Heart left ventricle (tissue), 16 donors: ENCODE measurements at regions not wholly inside any gene's neighbourhood (a gene's known extent, or its start where the extent isn't known, plus 50 kb on each side); places are given as distances from the start of the nearest gene placed in this dataset.

Experiments used
- ATAC-seq, 4 donors: fragments of 200-7000 bp; cut with Tn5 transposase; one replicate each; pipeline ENCODE4 v1.9.1; 2020 to 2022; ENCODE audit warnings: moderate library complexity in 4 of 4, mild to moderate bottlenecking in 3 of 4, moderate number of reproducible peaks in 1 of 4
- DNase-seq, 5 donors: peaks; one replicate each; pipeline ENCODE4 v3.0.0-alpha.2; 2020
- H3K27ac ChIP-seq, 12 donors: fragments of 200-600 bp; sonication (generic) in 4 of 12; one replicate each; pipeline versions ENCODE4 v1.5.0 to v1.8.0; 2016 to 2022; ENCODE audit warnings: mild to moderate bottlenecking in 2 of 12
- H3K27me3 ChIP-seq, 9 donors: fragments of 200-600 bp; sonication (generic) in 2 of 9; one replicate each; pipeline versions ENCODE4 v1.5.1 to v1.8.0; 2016 to 2022; ENCODE audit warnings: mild to moderate bottlenecking in 3 of 9
- H3K36me3 ChIP-seq, 9 donors: fragments of 200-600 bp; sonication (generic) in 2 of 9; one replicate each; pipeline versions ENCODE4 v1.5.0 to v1.8.0; 2018 to 2022; ENCODE audit warnings: mild to moderate bottlenecking in 2 of 9
- H3K4me1 ChIP-seq, 12 donors: fragments of 200-600 bp; sonication (generic) in 4 of 12; one replicate each; pipeline versions ENCODE4 v1.5.0 to v1.8.0; 2016 to 2022; ENCODE audit warnings: mild to moderate bottlenecking in 3 of 12
- H3K4me3 ChIP-seq, 12 donors: fragments of 200-600 bp; sonication (generic) in 4 of 12; one replicate each; pipeline versions ENCODE4 v1.5.0 to v1.8.0; 2017 to 2022; ENCODE audit warnings: mild to moderate bottlenecking in 9 of 12, moderate library complexity in 4 of 12
- H3K9me3 ChIP-seq, 12 donors: fragments of 200-600 bp; sonication (generic) in 4 of 12; one replicate each; pipeline versions ENCODE4 v1.5.0 to v1.8.0; 2016 to 2022; ENCODE audit warnings: mild to moderate bottlenecking in 1 of 12
- CTCF ChIP-seq, 12 donors: fragments of 200-600 bp; sonication (generic) in 4 of 12; IDR thresholded peaks; one replicate each; pipeline versions ENCODE4 v1.5.0 to v1.8.0; 2018 to 2022; ENCODE audit warnings: antibody characterized with exemption in 12 of 12, mild to moderate bottlenecking in 5 of 12
- POLR2A ChIP-seq, 2 donors: fragments of 450-650 bp; IDR thresholded peaks; one replicate each; pipeline ENCODE4 v1.6.1; 2017; ENCODE audit warnings: antibody characterized with exemption in 2 of 2, mild to moderate bottlenecking in 2 of 2, moderate library complexity in 2 of 2
- WGBS, 4 donors: extraction: QIAGEN DNeasy Blood & Tissue Kit in 2 of 4; methylation state at CpG; one replicate each; pipeline versions ENCODE4 v1.1.5 to v1.1.7; 2013 to 2018; 5-methylcytosine and 5-hydroxymethylcytosine counted together
- intact Hi-C, 10 donors: fragments of 100-400 bp; cut with DNase I; formaldehyde crosslinking; loops; one replicate each; pipeline versions ENCODE4 v1.11.1 to v1.14.2; 2022
- donor health status: ischemic (EF 13 %, LVEDD 7.1; RV severe dilation, severe dysfunction).
- donor health status: healthy with polysubstance abuse.
- donor health status: DM: no; HTN: yes; CAD: no.
- donor health status: DM: no; HTN: no; CAD: no.
- donor health status: ischemic (EF 25% LVEDD 6.9; RV normal size, moderate dysfunction).
- donor health status: ischemic (EF 25% LVEDD 5.7; RV mildly dilated, moderate dysfunction).
- donor health status: healthy.
- donor health status: DM: yes; HTN: yes; CAD: no.
- donor health status: ischemic (EF 35%, LVEDD 5.7; RV mildly dilated, moderate dysfunction).
- donor health status: nonischemic (EF 11% LVEDD 7.7; RV severe dilation, severe dysfunction).
- donor health status: DM: yes; HTN: yes; CAD: no.
- donor health status: PGD.
- donor health status: ischemic (EF 29% LVEDD 5.4; RV normal size, mild dysfunction).
- donor health status: nonischemic (EF 23%, LVEDD 6.1; RV moderate dilation, normal function).

DNA sequence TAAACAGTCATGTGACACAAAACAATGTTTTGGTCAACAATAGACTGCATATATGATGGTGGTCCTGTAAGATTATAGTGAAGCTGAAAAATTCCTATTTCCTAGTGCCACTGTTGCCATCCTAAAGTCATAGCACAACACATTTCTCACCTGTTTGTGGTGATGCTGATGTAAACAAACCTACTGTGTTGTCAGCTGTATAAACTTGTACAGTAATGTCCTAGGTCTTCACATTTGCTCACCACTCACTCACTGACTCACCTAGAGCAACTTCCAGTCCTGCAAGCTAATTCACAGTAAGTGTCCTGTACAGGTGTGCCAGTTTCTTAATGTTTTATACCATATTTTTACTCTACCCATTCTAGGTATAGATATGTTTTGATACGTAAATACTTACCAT lies 326.1 kb upstream of the USP24 start:
- intact Hi-C loops: no loop called here
- ATAC-seq: no peak
- no peak overlapping the region for H3K27ac ChIP-seq

DNA sequence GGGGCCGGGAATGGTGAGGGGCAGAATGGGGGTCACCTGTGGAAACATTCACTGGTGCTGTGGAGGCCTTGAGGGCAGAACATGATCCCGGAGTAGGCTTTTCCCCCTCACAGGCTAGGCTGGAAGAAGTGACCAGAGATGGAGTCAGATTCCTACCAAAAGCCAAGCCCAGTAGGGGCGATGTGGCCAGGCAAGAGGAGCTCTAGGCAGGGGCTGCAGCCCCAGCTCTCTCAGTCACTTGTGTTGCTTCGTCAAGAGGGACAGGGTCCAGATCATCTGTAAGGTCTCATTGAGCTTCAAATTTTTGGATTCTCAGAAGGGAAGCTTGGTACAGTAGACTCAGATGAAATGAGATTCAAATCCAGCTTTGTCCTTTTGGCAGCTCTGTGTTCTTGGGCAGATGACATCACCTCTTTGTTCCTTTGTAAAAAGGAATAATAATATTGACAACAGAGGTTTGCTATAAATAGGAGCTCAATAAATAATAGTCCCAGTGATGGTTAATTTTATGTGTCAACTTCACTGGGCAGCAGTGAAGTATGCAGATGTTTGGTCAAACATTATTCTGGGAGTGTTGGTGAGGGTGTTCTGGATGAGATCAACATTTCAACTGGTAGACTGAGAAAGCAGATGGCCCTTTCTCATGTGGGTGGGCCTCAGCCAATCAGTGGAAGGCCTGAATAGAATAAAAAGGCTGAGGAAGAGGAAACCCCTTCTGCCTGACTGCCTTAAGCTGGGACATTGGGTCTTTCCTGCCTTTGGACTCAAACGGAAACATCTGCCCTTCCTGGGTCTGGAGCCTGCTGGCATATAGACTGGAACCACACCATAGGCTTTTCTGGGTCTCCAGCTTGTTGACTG lies 324.7 kb upstream of the USP24 start:
- DNase-seq (no peak), ATAC-seq (peak in 1 of 4 donors; percentile 44)
- TF ChIP-seq POLR2A (IDR thresholded peaks at IDR 0.05): no peak
- no peak for TF ChIP-seq CTCF (IDR thresholded peaks at IDR 0.05)
- Histone ChIP-seq H3K27ac (no peak overlapping the region), H3K27me3 (no peaks in the 10 kb centered on the region), H3K4me1 (peaks cover 0 to 8% (median 0%) of the 10 kb centered on the region in 12 donors), H3K4me3 (no peak overlapping the region), H3K9me3 (no peaks in the 10 kb centered on the region), H3K36me3 (no peaks in the 10 kb centered on the region)
- 79 to 91% (median 83%) methylated on average over 5 of the region's 5 CpGs for WGBS, 4 donors
- intact Hi-C loops: no loop called here

More for the DNA sequence above, 326.1 kb upstream of the USP24 start:
- Histone ChIP-seq H3K9me3 (no peaks in the 10 kb centered on the region), H3K36me3 (no peaks in the 10 kb centered on the region), H3K27me3 (no peaks in the 10 kb centered on the region), H3K4me3 (no peak overlapping the region), H3K4me1 (peaks cover 0 to 8% (median 0%) of the 10 kb centered on the region in 12 donors)
- DNase-seq: no peak
- TF ChIP-seq CTCF (IDR thresholded peaks at IDR 0.05) (no peak), POLR2A (IDR thresholded peaks at IDR 0.05) (no peak)
- 95 to 97% (median 96%) methylated on average over 1 of the region's 1 CpG for WGBS, 4 donors

DNA sequence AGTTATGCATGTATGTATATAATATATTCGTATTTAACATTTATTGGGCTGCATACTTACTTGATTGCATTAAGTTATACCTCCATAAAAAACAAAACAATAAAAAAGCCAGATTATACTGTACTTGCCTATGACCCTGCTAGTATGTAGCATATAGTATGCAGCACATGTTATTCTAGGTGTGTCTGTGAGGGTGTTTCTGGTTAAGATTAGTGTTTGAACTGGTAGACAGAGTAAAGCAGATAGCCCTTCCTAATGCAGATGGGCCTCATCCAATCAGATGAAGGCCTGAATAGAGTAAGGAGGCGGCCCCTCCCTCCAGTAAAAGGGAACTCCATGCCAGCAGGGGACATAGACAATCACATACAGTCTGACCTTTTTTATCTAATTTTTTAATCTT lies 323.3 kb upstream of the USP24 start:
- 94 to 100% (median 96%) methylated on average over 2 of the region's 2 CpGs for WGBS, 4 donors
- DNase-seq (no peak), ATAC-seq (no peak)
- peaks cover 0 to 8% (median 0%) of the 10 kb centered on the region in 12 donors for H3K4me1 ChIP-seq
- H3K4me3 ChIP-seq: no peak overlapping the region
- H3K36me3 ChIP-seq: no peaks in the 10 kb centered on the region
- H3K27ac ChIP-seq: no peak overlapping the region
- H3K27me3 ChIP-seq: no peaks in the 10 kb centered on the region
- no peak for TF ChIP-seq CTCF (IDR thresholded peaks at IDR 0.05)
- TF ChIP-seq POLR2A (IDR thresholded peaks at IDR 0.05): no peak
- intact Hi-C loops: no loop called here
- H3K9me3 ChIP-seq: no peaks in the 10 kb centered on the region

- Histone ChIP-seq H3K4me1 (peaks cover 0 to 8% (median 0%) of the 10 kb centered on the region in 12 donors), H3K4me3 (peak overlapping the region in 1 of 12 donors; percentile 13), H3K27ac (peak overlapping the region in 1 of 12 donors; percentile 65), H3K36me3 (no peaks in the 10 kb centered on the region), H3K9me3 (no peaks in the 10 kb centered on the region), H3K27me3 (peaks cover 0 to 3% (median 0%) of the 10 kb centered on the region in 9 donors)
- WGBS, 4 donors: 66 to 82% (median 74%) methylated on average over 2 of the region's 2 CpGs
- TF ChIP-seq CTCF (IDR thresholded peaks at IDR 0.05): no peak
- TF ChIP-seq POLR2A (IDR thresholded peaks at IDR 0.05): no peak
- no peak for DNase-seq
- ATAC-seq: no peak
- intact Hi-C loops: no loop called here
Measured at GRCh38 chr1:55536545-55536865, 321.3 kb upstream of the USP24 start.
